HUES6 (cell line): ENCODE measurements at regions not wholly inside any gene's neighbourhood (a gene's known extent, or its start where the extent isn't known, plus 50 kb on each side); places are given as distances from the start of the nearest gene placed in this dataset.

Source experiments
- H3K27ac ChIP-seq: 2 replicates; pipeline ENCODE4 v1.7.0; 2013; ENCODE audit warnings: low read depth, mild to moderate bottlenecking, low read length, inconsistent platforms
- H3K27me3 ChIP-seq: 2 replicates; pipeline ENCODE4 v1.6.1; 2013; ENCODE audit warnings: low read length; ENCODE audit not compliant: control insufficient read depth, insufficient read depth
- H3K36me3 ChIP-seq: 2 replicates; pipeline ENCODE4 v1.6.1; 2013; ENCODE audit warnings: low read length; ENCODE audit not compliant: control insufficient read depth, insufficient read depth
- H3K4me1 ChIP-seq: 2 replicates; pipeline ENCODE4 v1.6.1; 2013; ENCODE audit warnings: low read length; ENCODE audit not compliant: control insufficient read depth, insufficient read depth
- H3K4me3 ChIP-seq: 2 replicates; pipeline ENCODE4 v1.5.1; 2013; ENCODE audit warnings: low read depth, low read length
- H3K9ac ChIP-seq: one replicate; pipeline ENCODE4 v1.6.1; 2013; ENCODE audit warnings: mild to moderate bottlenecking, low read length
- H3K9me3 ChIP-seq: 2 replicates; pipeline ENCODE4 v1.6.1; 2013; ENCODE audit warnings: low read depth, low read length; ENCODE audit not compliant: control insufficient read depth, insufficient read depth

GRCh38 chr10:8489232-8489631 lies 434.7 kb downstream of the GATA3 start:
- no peak overlapping the region for H3K27ac ChIP-seq
- H3K36me3 ChIP-seq, result no peaks in the 10 kb centered on the region
- H3K4me1 ChIP-seq, result peaks cover 15% of the 10 kb centered on the region
- peaks cover 31% of the 10 kb centered on the region for H3K27me3 ChIP-seq
- H3K9me3 ChIP-seq, result no peaks in the 10 kb centered on the region
- no peak overlapping the region for H3K4me3 ChIP-seq
- no peak overlapping the region for H3K9ac ChIP-seq

- Histone ChIP-seq H3K4me3 (no peak overlapping the region), H3K27me3 (peaks cover 29% of the 10 kb centered on the region), H3K9me3 (no peaks in the 10 kb centered on the region), H3K36me3 (no peaks in the 10 kb centered on the region), H3K9ac (no peak overlapping the region), H3K4me1 (peaks cover 12% of the 10 kb centered on the region), H3K27ac (no peak overlapping the region)
Observed at GRCh38 chr10:8489823-8490222, 435.3 kb downstream of the GATA3 start.

DNA sequence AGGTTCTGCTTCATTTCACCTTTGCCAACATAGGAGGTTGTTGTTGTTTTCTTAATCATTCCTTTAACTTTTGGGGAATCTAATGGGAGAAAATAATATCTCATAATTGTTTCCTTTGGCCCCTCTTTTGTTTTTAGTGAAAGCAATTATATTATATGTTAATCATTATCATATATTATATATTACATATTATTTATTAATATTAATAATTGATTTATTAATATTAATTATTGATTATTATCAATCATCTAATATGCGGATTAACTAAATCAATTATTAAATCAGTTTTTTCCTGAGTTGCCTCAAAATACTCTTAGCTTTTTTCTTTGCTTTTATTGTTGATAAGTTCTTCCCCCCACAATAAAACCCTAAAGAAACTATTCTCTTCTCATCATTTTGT lies 443.8 kb downstream of the GATA3 start:
- no peak overlapping the region for H3K9ac ChIP-seq
- no peaks in the 10 kb centered on the region for H3K36me3 ChIP-seq
- no peaks in the 10 kb centered on the region; the same call in 1 of the 2 replicates for H3K27me3 ChIP-seq
- H3K4me1 ChIP-seq, result peaks cover 12% of the 10 kb centered on the region
- no peak overlapping the region for H3K4me3 ChIP-seq
- no peak overlapping the region for H3K27ac ChIP-seq
- no peaks in the 10 kb centered on the region for H3K9me3 ChIP-seq

GRCh38 chr10:8498881-8499280 lies 444.4 kb downstream of the GATA3 start:
- Histone ChIP-seq H3K4me3 (no peak overlapping the region), H3K36me3 (no peaks in the 10 kb centered on the region), H3K4me1 (peaks cover 18% of the 10 kb centered on the region), H3K9me3 (no peaks in the 10 kb centered on the region), H3K27me3 (no peaks in the 10 kb centered on the region; the same call in 1 of the 2 replicates), H3K9ac (no peak overlapping the region), H3K27ac (no peak overlapping the region)

GRCh38 chr10:8499312-8499711 lies 444.8 kb downstream of the GATA3 start:
- Histone ChIP-seq H3K9ac (no peak overlapping the region), H3K27ac (no peak overlapping the region), H3K36me3 (no peaks in the 10 kb centered on the region), H3K4me1 (peaks cover 22% of the 10 kb centered on the region), H3K4me3 (no peak overlapping the region), H3K27me3 (no peaks in the 10 kb centered on the region), H3K9me3 (no peaks in the 10 kb centered on the region)

- Histone ChIP-seq H3K4me3 (no peak overlapping the region), H3K9ac (no peak overlapping the region), H3K4me1 (peaks cover 27% of the 10 kb centered on the region), H3K27ac (no peak overlapping the region), H3K36me3 (no peaks in the 10 kb centered on the region), H3K9me3 (no peaks in the 10 kb centered on the region), H3K27me3 (no peaks in the 10 kb centered on the region)
Observed at GRCh38 chr10:8499752-8500390, 445.4 kb downstream of the GATA3 start.

DNA sequence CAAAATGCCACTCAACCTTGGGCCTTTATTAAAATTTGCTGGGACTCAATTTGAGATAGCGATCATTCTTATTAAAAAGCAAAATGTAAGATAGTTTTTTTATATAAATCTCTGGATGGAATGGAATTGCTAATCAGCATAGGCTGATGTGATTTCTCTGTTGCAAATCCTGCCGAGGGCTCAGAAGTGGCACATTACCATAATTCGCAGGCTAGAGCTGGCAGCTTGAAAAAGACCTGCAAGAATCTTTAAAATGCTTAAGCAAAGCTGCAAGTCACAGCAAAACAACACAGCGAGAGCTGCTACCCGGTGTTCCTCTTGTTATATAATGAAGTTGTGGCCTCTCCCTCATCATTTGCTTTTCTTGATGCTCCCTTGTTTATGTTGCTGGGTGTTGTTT lies 448.1 kb downstream of the GATA3 start:
- no peaks in the 10 kb centered on the region for H3K27me3 ChIP-seq
- no peak overlapping the region for H3K27ac ChIP-seq
- peaks cover 31% of the 10 kb centered on the region for H3K4me1 ChIP-seq
- H3K4me3 ChIP-seq, result no peak overlapping the region
- no peaks in the 10 kb centered on the region for H3K9me3 ChIP-seq
- H3K9ac ChIP-seq, result no peak overlapping the region
- no peaks in the 10 kb centered on the region for H3K36me3 ChIP-seq

DNA sequence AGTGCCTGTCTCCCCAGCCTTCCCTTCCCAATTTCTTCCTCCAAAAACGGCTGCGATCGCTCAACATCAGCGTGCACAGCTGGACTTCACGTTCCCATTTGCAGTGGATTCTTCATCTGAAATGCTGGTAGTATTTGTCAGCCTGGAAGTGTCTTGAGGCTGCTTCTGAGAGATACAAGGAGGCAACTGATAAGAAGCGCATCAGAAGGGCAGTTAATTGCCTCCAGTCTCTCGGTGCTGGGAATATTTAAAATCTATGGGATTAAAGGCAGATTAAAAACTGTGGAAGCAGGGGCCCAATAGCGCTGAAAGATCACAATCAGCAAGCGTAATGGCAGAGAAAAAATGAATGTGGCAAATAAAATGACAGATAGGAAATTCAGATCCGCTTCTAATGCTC lies 450.0 kb downstream of the GATA3 start:
- Histone ChIP-seq H3K27ac (no peak overlapping the region), H3K9me3 (no peaks in the 10 kb centered on the region), H3K4me3 (no peak overlapping the region), H3K36me3 (no peaks in the 10 kb centered on the region), H3K4me1 (peaks cover 31% of the 10 kb centered on the region), H3K9ac (no peak overlapping the region), H3K27me3 (no peaks in the 10 kb centered on the region)

GRCh38 chr10:8507156-8507555 lies 452.7 kb downstream of the GATA3 start:
- Histone ChIP-seq H3K9ac (no peak overlapping the region), H3K36me3 (no peaks in the 10 kb centered on the region), H3K4me1 (peaks cover 42% of the 10 kb centered on the region), H3K4me3 (no peak overlapping the region), H3K27me3 (no peaks in the 10 kb centered on the region), H3K27ac (no peak overlapping the region), H3K9me3 (no peaks in the 10 kb centered on the region)

GRCh38 chr10:8508882-8509281 lies 454.4 kb downstream of the GATA3 start:
- Histone ChIP-seq H3K27me3 (no peaks in the 10 kb centered on the region), H3K27ac (no peak overlapping the region), H3K36me3 (no peaks in the 10 kb centered on the region), H3K9me3 (no peaks in the 10 kb centered on the region), H3K4me1 (peaks cover 25% of the 10 kb centered on the region), H3K9ac (no peak overlapping the region), H3K4me3 (no peak overlapping the region)

DNA sequence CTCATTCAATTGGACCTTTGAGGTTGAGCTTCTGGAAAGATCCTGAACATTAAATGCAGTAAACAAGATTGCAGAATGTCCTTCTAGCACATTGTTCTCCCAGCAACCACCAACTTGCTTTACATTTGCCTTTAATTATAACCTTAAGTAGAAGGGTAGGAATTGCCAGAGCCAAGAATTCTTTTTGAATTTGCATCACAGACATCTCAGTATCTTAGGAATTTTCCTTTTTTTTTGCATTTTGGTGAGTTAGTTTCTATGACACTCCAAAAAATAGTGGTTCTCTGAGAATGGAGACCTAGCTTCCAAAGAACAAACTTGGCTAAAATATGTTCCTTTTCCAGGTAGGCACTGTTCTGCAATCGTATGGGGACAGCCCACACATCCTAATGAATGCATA lies 456.0 kb downstream of the GATA3 start:
- Histone ChIP-seq H3K4me1 (peaks cover 12% of the 10 kb centered on the region), H3K9ac (no peak overlapping the region), H3K27ac (no peak overlapping the region), H3K9me3 (no peaks in the 10 kb centered on the region), H3K36me3 (no peaks in the 10 kb centered on the region), H3K4me3 (no peak overlapping the region), H3K27me3 (no peaks in the 10 kb centered on the region)

DNA sequence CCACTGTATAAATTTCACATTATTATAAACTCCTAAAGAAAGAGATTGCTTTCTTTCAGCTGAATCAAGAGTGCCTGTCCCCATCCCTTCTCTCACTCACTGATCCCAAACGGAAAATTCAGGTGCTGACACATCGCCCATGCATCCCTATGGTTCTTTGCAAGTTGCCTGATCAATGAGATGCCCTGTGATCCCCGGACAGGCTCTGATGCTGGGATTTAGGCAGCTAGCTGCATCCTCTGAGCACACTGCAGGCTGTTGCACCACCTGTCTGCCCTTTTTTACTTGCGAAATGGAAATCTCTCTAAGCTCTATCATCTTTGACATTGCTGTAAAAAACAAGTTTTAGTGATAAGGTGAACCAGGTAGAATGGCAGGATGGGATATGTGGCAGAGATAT lies 456.5 kb downstream of the GATA3 start:
- H3K9me3 ChIP-seq, result no peaks in the 10 kb centered on the region
- no peaks in the 10 kb centered on the region for H3K27me3 ChIP-seq
- H3K36me3 ChIP-seq, result no peaks in the 10 kb centered on the region
- H3K4me3 ChIP-seq, result no peak overlapping the region
- H3K9ac ChIP-seq, result no peak overlapping the region
- peaks cover 12% of the 10 kb centered on the region for H3K4me1 ChIP-seq
- H3K27ac ChIP-seq, result no peak overlapping the region
